ENCODE measurements at regions not wholly inside any gene's neighbourhood (a gene's known extent, or its start where the extent isn't known, plus 50 kb on each side); places are given as distances from the start of the nearest gene placed in this dataset.

DNA sequence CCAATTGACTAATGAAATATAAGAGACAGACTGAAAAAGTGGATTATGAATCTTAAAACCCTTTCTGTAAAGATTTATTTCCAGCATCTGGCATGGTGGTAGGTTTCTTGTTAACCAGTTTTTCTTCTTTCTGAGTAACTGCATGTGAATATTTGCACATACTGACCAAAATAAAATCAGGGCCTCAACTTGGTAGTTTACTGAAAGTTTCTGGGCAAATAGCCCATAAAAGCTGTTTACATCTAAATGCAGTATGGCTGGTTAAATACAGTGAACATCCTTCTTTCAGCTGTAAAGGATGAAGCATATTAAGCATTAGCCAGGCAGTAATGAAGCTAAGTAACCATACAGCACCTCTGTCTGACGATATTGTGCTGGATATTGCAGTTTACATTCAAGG lies 83.6 kb upstream of the EYS start:
- H2AFZ ChIP-seq: no peak overlapping the region
- H3K79me2 ChIP-seq (ENCODE audit: low read depth): no peaks in the 10 kb centered on the region
- BruUV-seq (replicated peaks): no TSS peak
- no peak for DNase-seq
- no peaks in the 10 kb centered on the region for H3K27me3 ChIP-seq (ENCODE audit: insufficient read depth, low read depth)
- H3K36me3 ChIP-seq (ENCODE audit: low read depth): no peaks in the 10 kb centered on the region
- H3K4me2 ChIP-seq: no peak overlapping the region
- intact Hi-C loops (cut with micrococcal nuclease; ENCODE audit: unreplicated experiment): no loop called here
- no peaks in the 10 kb centered on the region for H4K20me1 ChIP-seq (ENCODE audit: insufficient read depth)
- H3K9me3 ChIP-seq (ENCODE audit: insufficient read depth, low read depth): no peaks in the 10 kb centered on the region
- TF ChIP-seq, protein P1, sequence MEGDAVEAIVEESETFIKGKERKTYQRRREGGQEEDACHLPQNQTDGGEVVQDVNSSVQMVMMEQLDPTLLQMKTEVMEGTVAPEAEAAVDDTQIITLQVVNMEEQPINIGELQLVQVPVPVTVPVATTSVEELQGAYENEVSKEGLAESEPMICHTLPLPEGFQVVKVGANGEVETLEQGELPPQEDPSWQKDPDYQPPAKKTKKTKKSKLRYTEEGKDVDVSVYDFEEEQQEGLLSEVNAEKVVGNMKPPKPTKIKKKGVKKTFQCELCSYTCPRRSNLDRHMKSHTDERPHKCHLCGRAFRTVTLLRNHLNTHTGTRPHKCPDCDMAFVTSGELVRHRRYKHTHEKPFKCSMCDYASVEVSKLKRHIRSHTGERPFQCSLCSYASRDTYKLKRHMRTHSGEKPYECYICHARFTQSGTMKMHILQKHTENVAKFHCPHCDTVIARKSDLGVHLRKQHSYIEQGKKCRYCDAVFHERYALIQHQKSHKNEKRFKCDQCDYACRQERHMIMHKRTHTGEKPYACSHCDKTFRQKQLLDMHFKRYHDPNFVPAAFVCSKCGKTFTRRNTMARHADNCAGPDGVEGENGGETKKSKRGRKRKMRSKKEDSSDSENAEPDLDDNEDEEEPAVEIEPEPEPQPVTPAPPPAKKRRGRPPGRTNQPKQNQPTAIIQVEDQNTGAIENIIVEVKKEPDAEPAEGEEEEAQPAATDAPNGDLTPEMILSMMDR (conservative IDR thresholded peaks at IDR 0.05): no peak
- TF ChIP-seq EZH2 (IDR thresholded peaks at IDR 0.05; ENCODE audit: low read depth): no peak
- no peak overlapping the region for H3K27ac ChIP-seq
- no peaks in the 10 kb centered on the region for H3K4me1 ChIP-seq (replicated peaks; ENCODE audit: insufficient read depth)
- no peak overlapping the region for H3K4me3 ChIP-seq
- H3K9me2 ChIP-seq (ENCODE audit: insufficient read depth): no peaks in the 10 kb centered on the region
- ChIA-PET CTCF (no interaction called here), POLR2A (ENCODE audit: unreplicated experiment) (no interaction called here)
- H3F3A ChIP-seq (ENCODE audit: insufficient read depth, low read depth): no peaks in the 10 kb centered on the region

DNA sequence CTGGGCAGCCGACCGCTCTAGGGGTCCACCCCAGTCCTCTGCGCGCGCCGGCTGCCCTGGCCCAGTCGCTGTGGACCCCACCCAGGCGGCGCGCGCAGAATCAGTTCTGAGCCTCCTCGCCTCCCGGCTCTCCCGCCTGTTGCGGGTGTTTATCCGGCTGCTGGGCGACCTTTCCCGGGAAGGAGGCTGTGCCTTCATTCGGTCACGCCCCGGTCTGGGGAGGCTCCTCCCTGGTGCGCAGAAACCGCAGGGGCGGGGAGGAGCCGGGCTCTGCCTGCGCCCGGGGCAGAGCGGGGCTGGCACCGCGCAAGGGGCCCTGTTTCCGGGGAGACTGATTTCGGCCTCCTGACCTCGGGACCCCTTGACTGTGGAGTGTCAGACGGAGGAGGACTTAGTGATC lies 80.8 kb upstream of the EYS start:
- CTCF ChIA-PET: no interaction called here
- POLR2A ChIA-PET (ENCODE audit: unreplicated experiment): interaction anchor here (0.7 kb wide), 1 partner anchor 86 kb away, joined by 3 read pairs; no protein-coding TSS in a partner anchor
- H4K20me1 ChIP-seq (ENCODE audit: insufficient read depth): no peaks in the 10 kb centered on the region
- no peaks in the 10 kb centered on the region for H3F3A ChIP-seq (ENCODE audit: insufficient read depth, low read depth)
- intact Hi-C loops (cut with micrococcal nuclease; ENCODE audit: unreplicated experiment): no loop called here
- H3K27ac ChIP-seq: no peak overlapping the region
- no peak overlapping the region for H3K4me3 ChIP-seq
- H3K79me2 ChIP-seq (ENCODE audit: low read depth): no peaks in the 10 kb centered on the region
- no peaks in the 10 kb centered on the region for H3K4me1 ChIP-seq (replicated peaks; ENCODE audit: insufficient read depth)
- no peaks in the 10 kb centered on the region for H3K36me3 ChIP-seq (ENCODE audit: low read depth)
- no peak overlapping the region for H2AFZ ChIP-seq
- no peaks in the 10 kb centered on the region for H3K27me3 ChIP-seq (ENCODE audit: insufficient read depth, low read depth)
- no peaks in the 10 kb centered on the region for H3K9me3 ChIP-seq (ENCODE audit: insufficient read depth, low read depth)
- TF ChIP-seq, protein P1 (conservative IDR thresholded peaks at IDR 0.05): no peak
- TF ChIP-seq EZH2 (IDR thresholded peaks at IDR 0.05; ENCODE audit: low read depth): no peak
- H3K9me2 ChIP-seq (ENCODE audit: insufficient read depth): no peaks in the 10 kb centered on the region
- DNase-seq: no peak
- no peak overlapping the region for H3K4me2 ChIP-seq
- BruUV-seq (replicated peaks): no TSS peak

DNA sequence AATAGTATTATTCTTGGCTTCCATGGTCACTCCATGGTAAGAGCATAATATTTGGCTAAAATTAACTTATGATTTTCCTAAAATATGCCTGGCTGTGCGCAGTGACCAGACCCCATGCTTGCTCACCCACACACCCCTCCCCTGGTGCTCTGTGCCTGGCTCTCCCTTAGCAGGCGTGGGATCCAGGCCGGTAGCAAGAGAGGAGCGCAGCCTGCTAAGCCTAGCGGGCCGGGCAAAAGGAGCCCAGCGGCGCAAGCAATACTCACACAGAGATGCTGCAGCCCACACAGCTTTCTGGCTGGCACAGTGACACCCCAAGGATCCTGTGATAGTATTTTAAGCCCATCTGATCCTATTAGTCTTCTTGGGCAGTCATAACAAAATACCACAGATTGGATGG lies 79.8 kb upstream of the EYS start:
- Histone ChIP-seq H3K79me2 (ENCODE audit: low read depth) (no peaks in the 10 kb centered on the region), H3K9me3 (ENCODE audit: insufficient read depth, low read depth) (no peaks in the 10 kb centered on the region), H4K20me1 (ENCODE audit: insufficient read depth) (no peaks in the 10 kb centered on the region), H3K36me3 (ENCODE audit: low read depth) (no peaks in the 10 kb centered on the region), H3K4me2 (no peak overlapping the region), H3K4me1 (replicated peaks; ENCODE audit: insufficient read depth) (no peaks in the 10 kb centered on the region), H3K4me3 (no peak overlapping the region), H3K27ac (no peak overlapping the region), H3K9me2 (ENCODE audit: insufficient read depth) (no peaks in the 10 kb centered on the region), H2AFZ (no peak overlapping the region), H3F3A (ENCODE audit: insufficient read depth, low read depth) (no peaks in the 10 kb centered on the region), H3K27me3 (ENCODE audit: insufficient read depth, low read depth) (no peaks in the 10 kb centered on the region)
- POLR2A ChIA-PET (ENCODE audit: unreplicated experiment): no interaction called here
- BruUV-seq (replicated peaks): no TSS peak
- no peak for TF ChIP-seq EZH2 (IDR thresholded peaks at IDR 0.05; ENCODE audit: low read depth)
- CTCF ChIA-PET: no interaction called here
- intact Hi-C loops (cut with micrococcal nuclease; ENCODE audit: unreplicated experiment): no loop called here
- DNase-seq: no peak

DNA sequence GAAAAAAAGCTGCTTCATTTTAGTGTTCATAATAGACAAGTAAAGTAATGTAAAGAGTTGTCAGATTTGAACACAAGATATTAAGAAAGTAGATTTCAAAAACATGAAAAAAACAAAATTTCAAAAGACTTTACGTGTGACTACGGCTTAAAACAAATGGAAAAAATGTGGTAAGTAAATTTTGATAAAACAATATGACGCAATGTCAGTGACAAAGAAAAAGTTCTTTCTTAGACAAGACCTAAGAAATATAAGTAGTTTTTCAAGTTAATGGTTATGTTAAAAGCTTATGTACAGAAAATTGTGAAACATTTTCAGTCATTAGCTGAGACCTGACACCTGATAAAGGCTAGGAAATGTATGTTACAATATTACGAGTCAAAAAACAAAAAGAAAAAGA lies 73.7 kb upstream of the EYS start:
- ChIA-PET CTCF (no interaction called here), POLR2A (ENCODE audit: unreplicated experiment) (no interaction called here)
- no peak overlapping the region for H2AFZ ChIP-seq
- H3K4me3 ChIP-seq: no peak overlapping the region
- no peak overlapping the region for H3K27ac ChIP-seq
- intact Hi-C loops (cut with micrococcal nuclease; ENCODE audit: unreplicated experiment): no loop called here
- H3K79me2 ChIP-seq (ENCODE audit: low read depth): no peaks in the 10 kb centered on the region
- no peaks in the 10 kb centered on the region for H3K9me2 ChIP-seq (ENCODE audit: insufficient read depth)
- TF ChIP-seq, protein P1 (conservative IDR thresholded peaks at IDR 0.05): no peak
- no peak for TF ChIP-seq EZH2 (IDR thresholded peaks at IDR 0.05; ENCODE audit: low read depth)
- H3K4me2 ChIP-seq: no peak overlapping the region
- no peaks in the 10 kb centered on the region for H3F3A ChIP-seq (ENCODE audit: insufficient read depth, low read depth)
- no peaks in the 10 kb centered on the region for H3K36me3 ChIP-seq (ENCODE audit: low read depth)
- H3K4me1 ChIP-seq (replicated peaks; ENCODE audit: insufficient read depth): no peaks in the 10 kb centered on the region
- no peaks in the 10 kb centered on the region for H3K27me3 ChIP-seq (ENCODE audit: insufficient read depth, low read depth)
- no peaks in the 10 kb centered on the region for H4K20me1 ChIP-seq (ENCODE audit: insufficient read depth)
- no peak for DNase-seq
- BruUV-seq (replicated peaks): no TSS peak
- no peaks in the 10 kb centered on the region for H3K9me3 ChIP-seq (ENCODE audit: insufficient read depth, low read depth)

Data from PC-9 (cell line).